Vagina (tissue), 2 donors: ENCODE measurements at regions not wholly inside any gene's neighbourhood (a gene's known extent, or its start where the extent isn't known, plus 50 kb on each side); places are given as distances from the start of the nearest gene placed in this dataset.

Experiments used
- DNase-seq, 2 donors: peaks; one replicate each; pipeline ENCODE4 v3.0.0-alpha.2; 2017; ENCODE audit errors: extremely low spot score in 2 of 2
- H3K27ac ChIP-seq: fragments of 200-600 bp; sonication (generic); one replicate; pipeline ENCODE4 v1.5.1; 2019
- H3K27me3 ChIP-seq: fragments of 200-600 bp; sonication (generic); one replicate; pipeline ENCODE4 v1.5.1; 2019
- H3K36me3 ChIP-seq, 2 donors: fragments of 200-600 bp; sonication (generic); one replicate each; pipeline ENCODE4 v1.5.1; 2017 to 2019
- H3K4me1 ChIP-seq: fragments of 200-600 bp; sonication (generic); one replicate; pipeline ENCODE4 v1.5.1; 2019
- H3K4me3 ChIP-seq, 2 donors: fragments of 200-600 bp; sonication (generic); 1 replicate in 1 of 2; 2 replicates in 1 of 2; pipeline ENCODE4 v1.5.1; 2016 to 2019
- H3K9me3 ChIP-seq: fragments of 200-600 bp; sonication (generic); one replicate; pipeline ENCODE4 v1.5.1; 2019
- POLR2A ChIP-seq, 2 donors: fragments of 450-650 bp; IDR thresholded peaks; one replicate each; pipeline ENCODE4 v1.6.1; 2017; ENCODE audit warnings: antibody characterized with exemption in 2 of 2, mild to moderate bottlenecking in 2 of 2, moderate library complexity in 2 of 2
- POLR2AphosphoS5 ChIP-seq, 2 donors: sonication (generic); formaldehyde crosslinking; IDR thresholded peaks; one replicate each; pipeline ENCODE4 v1.9.0; 2017; ENCODE audit warnings: antibody characterized with exemption in 2 of 2, mild to moderate bottlenecking in 2 of 2, low read depth in 1 of 2; ENCODE audit not compliant: insufficient read depth in 1 of 2
- intact Hi-C: fragments of 100-400 bp; cut with DNase I; formaldehyde crosslinking; loops from one replicate; pipeline ENCODE4 v1.15.1; 2023
- TF ChIP-seq, protein P1 (sequence below), 3 experiments: fragments of 450-650 bp in 2 of 3; fragments of 200-600 bp in 1 of 3; sonication (generic) in 1 of 3; IDR thresholded peaks; one replicate each; pipeline ENCODE4 v1.5.1; 2017 to 2019; ENCODE audit warnings: antibody characterized with exemption in 3 of 3, mild to moderate bottlenecking in 2 of 3, moderate library complexity in 2 of 3

DNA sequence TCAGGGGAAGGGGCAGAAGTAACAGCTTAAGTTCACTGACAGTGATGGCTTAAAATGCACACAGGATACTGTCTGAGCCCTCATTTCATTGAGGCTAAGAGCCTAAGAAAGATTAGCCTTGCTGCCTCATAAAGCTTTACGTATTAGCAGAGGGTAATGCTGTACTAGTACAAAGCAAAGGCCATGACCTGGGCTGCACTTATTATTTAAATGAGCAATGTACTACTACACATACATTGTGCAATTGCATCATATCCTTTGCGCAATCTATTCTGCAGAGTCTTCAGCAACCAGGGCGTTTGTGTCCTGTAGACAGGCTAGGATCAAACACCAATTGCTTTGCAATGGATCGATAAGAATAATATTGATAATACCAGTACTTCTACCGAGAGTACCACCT lies 221.8 kb downstream of the TPRG1 start:
- no peak for DNase-seq
- Histone ChIP-seq H3K4me3 (no peak overlapping the region), H3K36me3 (no peaks in the 10 kb centered on the region), H3K27me3 (no peaks in the 10 kb centered on the region), H3K9me3 (no peaks in the 10 kb centered on the region), H3K4me1 (peaks cover 14% of the 10 kb centered on the region), H3K27ac (peak overlapping the region; percentile 15)
- intact Hi-C loops = no loop called here
- TF ChIP-seq, protein P1, sequence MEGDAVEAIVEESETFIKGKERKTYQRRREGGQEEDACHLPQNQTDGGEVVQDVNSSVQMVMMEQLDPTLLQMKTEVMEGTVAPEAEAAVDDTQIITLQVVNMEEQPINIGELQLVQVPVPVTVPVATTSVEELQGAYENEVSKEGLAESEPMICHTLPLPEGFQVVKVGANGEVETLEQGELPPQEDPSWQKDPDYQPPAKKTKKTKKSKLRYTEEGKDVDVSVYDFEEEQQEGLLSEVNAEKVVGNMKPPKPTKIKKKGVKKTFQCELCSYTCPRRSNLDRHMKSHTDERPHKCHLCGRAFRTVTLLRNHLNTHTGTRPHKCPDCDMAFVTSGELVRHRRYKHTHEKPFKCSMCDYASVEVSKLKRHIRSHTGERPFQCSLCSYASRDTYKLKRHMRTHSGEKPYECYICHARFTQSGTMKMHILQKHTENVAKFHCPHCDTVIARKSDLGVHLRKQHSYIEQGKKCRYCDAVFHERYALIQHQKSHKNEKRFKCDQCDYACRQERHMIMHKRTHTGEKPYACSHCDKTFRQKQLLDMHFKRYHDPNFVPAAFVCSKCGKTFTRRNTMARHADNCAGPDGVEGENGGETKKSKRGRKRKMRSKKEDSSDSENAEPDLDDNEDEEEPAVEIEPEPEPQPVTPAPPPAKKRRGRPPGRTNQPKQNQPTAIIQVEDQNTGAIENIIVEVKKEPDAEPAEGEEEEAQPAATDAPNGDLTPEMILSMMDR (IDR thresholded peaks at IDR 0.05) = no peak
- TF ChIP-seq POLR2A (IDR thresholded peaks at IDR 0.05) (no peak), POLR2AphosphoS5 (IDR thresholded peaks at IDR 0.05; ENCODE audit: insufficient read depth in 1 of 2, low read depth in 1 of 2) (peak in 1 of 2 donors; percentile 62)

DNA sequence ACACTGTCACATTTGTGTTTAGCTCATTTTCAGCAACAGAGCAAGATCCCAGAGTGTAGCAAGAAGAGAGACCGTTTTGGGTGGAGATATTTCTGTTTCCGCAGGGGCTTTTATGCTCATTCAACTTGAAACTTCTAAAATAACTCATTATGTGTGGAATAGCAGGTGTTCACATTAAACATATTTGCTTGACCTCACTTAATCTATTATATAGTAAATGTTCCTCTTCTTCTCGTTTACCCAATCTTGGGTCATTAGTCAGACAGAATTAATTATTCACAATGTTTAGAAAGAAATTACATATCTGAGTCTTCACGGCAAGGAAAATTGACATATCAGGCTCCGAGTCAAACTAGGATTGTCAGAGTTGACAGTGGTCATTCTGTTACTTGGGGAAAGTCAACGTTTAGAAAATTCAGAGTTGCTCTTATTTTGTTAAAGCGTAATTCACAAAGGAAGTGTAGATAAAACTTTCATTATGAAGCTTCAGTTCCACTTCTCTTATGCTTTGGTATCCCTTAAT lies 222.9 kb downstream of the TPRG1 start:
- no peak for DNase-seq
- intact Hi-C loops = no loop called here
- no peaks in the 10 kb centered on the region for H3K27me3 ChIP-seq
- H3K36me3 ChIP-seq = no peaks in the 10 kb centered on the region
- no peak overlapping the region for H3K27ac ChIP-seq
- no peak overlapping the region for H3K4me3 ChIP-seq
- peaks cover 14% of the 10 kb centered on the region for H3K4me1 ChIP-seq
- H3K9me3 ChIP-seq = no peaks in the 10 kb centered on the region
- TF ChIP-seq POLR2A (IDR thresholded peaks at IDR 0.05) (no peak), POLR2AphosphoS5 (IDR thresholded peaks at IDR 0.05; ENCODE audit: insufficient read depth in 1 of 2, low read depth in 1 of 2) (no peak)
- TF ChIP-seq, protein P1 (IDR thresholded peaks at IDR 0.05) = no peak

DNA sequence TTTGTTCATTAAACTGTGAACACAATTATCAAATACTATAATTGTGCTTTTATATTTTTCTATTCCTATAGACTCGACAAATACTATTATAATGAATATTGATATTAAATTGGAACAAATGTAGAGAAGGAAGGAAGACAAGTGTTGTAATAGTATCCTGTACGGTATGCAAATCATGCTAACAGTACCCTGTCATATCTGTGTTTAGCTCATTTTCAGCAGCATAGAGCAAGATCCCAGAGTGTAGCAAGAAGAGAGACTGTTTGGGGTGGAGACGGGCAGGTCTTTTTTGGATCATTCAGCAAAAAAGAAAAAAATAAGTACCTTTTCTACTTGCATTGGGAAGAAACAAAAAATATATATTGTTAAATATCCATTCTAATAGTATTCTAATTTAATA lies 224.1 kb downstream of the TPRG1 start:
- Histone ChIP-seq H3K4me1 (peaks cover 14% of the 10 kb centered on the region), H3K27me3 (no peaks in the 10 kb centered on the region), H3K4me3 (no peak overlapping the region), H3K9me3 (no peaks in the 10 kb centered on the region), H3K27ac (no peak overlapping the region), H3K36me3 (no peaks in the 10 kb centered on the region)
- no peak for DNase-seq
- TF ChIP-seq POLR2AphosphoS5 (IDR thresholded peaks at IDR 0.05; ENCODE audit: insufficient read depth in 1 of 2, low read depth in 1 of 2) (no peak), POLR2A (IDR thresholded peaks at IDR 0.05) (no peak)
- TF ChIP-seq, protein P1 (IDR thresholded peaks at IDR 0.05) = no peak
- intact Hi-C loops = no loop called here

DNA sequence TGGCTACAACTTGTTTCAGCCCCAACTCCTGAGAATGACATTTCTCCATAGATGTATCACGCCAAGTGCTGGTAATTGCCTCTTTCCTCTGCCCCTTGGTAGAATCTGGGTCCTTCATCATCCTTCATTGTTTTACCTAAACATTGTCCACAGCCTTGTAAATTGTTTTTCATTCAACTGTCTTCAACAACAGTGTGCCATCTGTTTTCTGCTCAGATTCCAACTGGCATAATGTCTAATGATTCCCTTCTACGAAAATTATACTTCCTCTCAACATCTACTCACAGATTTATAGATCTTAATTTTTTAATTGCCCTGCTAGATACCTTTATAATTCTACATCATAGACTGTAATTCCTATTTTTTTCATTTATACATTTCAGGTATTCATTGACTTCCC lies 226.9 kb downstream of the TPRG1 start:
- no peak overlapping the region for H3K27ac ChIP-seq
- H3K4me3 ChIP-seq = no peak overlapping the region
- TF ChIP-seq POLR2A (IDR thresholded peaks at IDR 0.05) = no peak
- TF ChIP-seq, protein P1 (IDR thresholded peaks at IDR 0.05) = no peak
- no peak for DNase-seq
- H3K9me3 ChIP-seq = no peaks in the 10 kb centered on the region
- H3K27me3 ChIP-seq = no peaks in the 10 kb centered on the region
- intact Hi-C loops = no loop called here
- H3K4me1 ChIP-seq = no peaks in the 10 kb centered on the region
- no peaks in the 10 kb centered on the region for H3K36me3 ChIP-seq

DNA sequence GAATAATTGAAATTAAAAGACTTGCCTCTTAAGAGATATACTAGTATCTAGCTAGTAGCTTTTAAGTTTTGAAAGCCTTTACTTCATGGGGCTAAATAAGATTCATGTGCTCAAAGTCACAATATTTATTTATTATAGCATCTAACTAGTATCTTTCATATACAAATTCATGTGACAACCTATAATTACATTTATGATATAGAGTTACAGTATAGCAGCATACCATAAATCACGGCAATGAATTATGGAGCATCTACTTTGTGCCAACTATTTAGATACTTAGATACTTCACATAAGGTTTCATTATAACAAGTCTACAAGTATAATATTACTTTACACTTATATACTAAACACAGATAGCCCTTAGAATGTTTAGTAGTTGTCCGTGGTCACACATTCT lies 229.4 kb downstream of the TPRG1 start:
- TF ChIP-seq POLR2A (IDR thresholded peaks at IDR 0.05) = no peak
- no peak for TF ChIP-seq POLR2AphosphoS5 (IDR thresholded peaks at IDR 0.05; ENCODE audit: insufficient read depth in 1 of 2, low read depth in 1 of 2)
- TF ChIP-seq, protein P1 (IDR thresholded peaks at IDR 0.05) = no peak

More for the DNA sequence above, 229.4 kb downstream of the TPRG1 start:
- H3K4me1 ChIP-seq = no peaks in the 10 kb centered on the region
- no peak for DNase-seq
- no peak overlapping the region for H3K4me3 ChIP-seq
- no peaks in the 10 kb centered on the region for H3K36me3 ChIP-seq
- H3K27me3 ChIP-seq = no peaks in the 10 kb centered on the region
- intact Hi-C loops = no loop called here
- no peaks in the 10 kb centered on the region for H3K9me3 ChIP-seq
- no peak overlapping the region for H3K27ac ChIP-seq
